ENCODE measurements at regions not wholly inside any gene's neighbourhood (a gene's known extent, or its start where the extent isn't known, plus 50 kb on each side); places are given as distances from the start of the nearest gene placed in this dataset.

- Mint-ChIP-seq H3K27me3 (peaks cover 40% of the 10 kb centered on the region), H3K36me3 (ENCODE audit: low read depth) (no peaks in the 10 kb centered on the region), H3K4me1 (ENCODE audit: low read depth) (peaks cover 9% of the 10 kb centered on the region), H3K27ac (no peak overlapping the region), H3K4me3 (no peak overlapping the region), H3K9me3 (no peaks in the 10 kb centered on the region)
- no peak for ATAC-seq (ENCODE audit: poor library complexity)
- Histone ChIP-seq H3K27ac (ENCODE audit: low read depth in 1 of 2, low read length in 2 of 2) (no peak overlapping the region), H3K9me3 (ENCODE audit: control insufficient read depth in 1 of 2, insufficient read depth in 1 of 2, low read length in 2 of 2) (no peaks in the 10 kb centered on the region), H3K4me3 (ENCODE audit: low read length) (no peak overlapping the region), H3K36me3 (ENCODE audit: insufficient read depth, low read length) (no peaks in the 10 kb centered on the region), H3K27me3 (ENCODE audit: control insufficient read depth in 1 of 2, insufficient read depth in 2 of 2, low read length in 2 of 2) (peaks cover 0 to 21% of the 10 kb centered on the region in 2 experiments), H3K4me1 (ENCODE audit: insufficient read depth, low read length) (peaks cover 5% of the 10 kb centered on the region)
- DNase-seq = no peak
- ChIA-PET POLR2A (no interaction called here), CTCF (interaction anchor here (0.7 kb wide), 1 partner anchor 99 kb away, joined by 4 read pairs; no protein-coding TSS in a partner anchor)
- intact Hi-C loops (cut with DNase I, micrococcal nuclease) = no loop called here
- no peak for TF ChIP-seq CTCF (IDR thresholded peaks at IDR 0.05)
These were observed 65.8 kb downstream of the BOD1L2 start for GRCh38 chr18:57212678-57213077.

- H3K36me3 ChIP-seq (ENCODE audit: insufficient read depth, low read length) = no peaks in the 10 kb centered on the region
- Mint-ChIP-seq H3K27me3 (peaks cover 19% of the 10 kb centered on the region), H3K9me3 (no peaks in the 10 kb centered on the region), H3K4me3 (no peak overlapping the region), H3K4me1 (ENCODE audit: low read depth) (peaks cover 2% of the 10 kb centered on the region), H3K27ac (no peak overlapping the region), H3K36me3 (ENCODE audit: low read depth) (no peaks in the 10 kb centered on the region)
- ChIA-PET CTCF (no interaction called here), POLR2A (no interaction called here)
- H3K27ac ChIP-seq (ENCODE audit: low read depth in 1 of 2, low read length in 2 of 2) = no peak overlapping the region
- no peak for DNase-seq
- peaks cover 0 to 16% of the 10 kb centered on the region in 2 experiments for H3K27me3 ChIP-seq (ENCODE audit: control insufficient read depth in 1 of 2, insufficient read depth in 2 of 2, low read length in 2 of 2)
- no peak overlapping the region for H3K4me3 ChIP-seq (ENCODE audit: low read length)
- H3K9me3 ChIP-seq (ENCODE audit: control insufficient read depth in 1 of 2, insufficient read depth in 1 of 2, low read length in 2 of 2) = no peaks in the 10 kb centered on the region
- no peak for ATAC-seq (ENCODE audit: poor library complexity)
- TF ChIP-seq CTCF (IDR thresholded peaks at IDR 0.05) = no peak
- intact Hi-C loops (cut with DNase I, micrococcal nuclease) = no loop called here
- H3K4me1 ChIP-seq (ENCODE audit: insufficient read depth, low read length) = peaks cover 4% of the 10 kb centered on the region
These were observed 68.1 kb downstream of the BOD1L2 start for GRCh38 chr18:57214976-57215375.

- Histone ChIP-seq H3K27me3 (ENCODE audit: control insufficient read depth in 1 of 2, insufficient read depth in 2 of 2, low read length in 2 of 2) (no peaks in the 10 kb centered on the region), H3K27ac (ENCODE audit: low read depth in 1 of 2, low read length in 2 of 2) (no peak overlapping the region), H3K9me3 (ENCODE audit: control insufficient read depth in 1 of 2, insufficient read depth in 1 of 2, low read length in 2 of 2) (no peaks in the 10 kb centered on the region), H3K36me3 (ENCODE audit: insufficient read depth, low read length) (no peaks in the 10 kb centered on the region), H3K4me1 (ENCODE audit: insufficient read depth, low read length) (no peaks in the 10 kb centered on the region), H3K4me3 (ENCODE audit: low read length) (no peak overlapping the region)
- no peak for ATAC-seq (ENCODE audit: poor library complexity)
- Mint-ChIP-seq H3K27ac (no peak overlapping the region), H3K36me3 (ENCODE audit: low read depth) (no peaks in the 10 kb centered on the region), H3K4me1 (ENCODE audit: low read depth) (no peaks in the 10 kb centered on the region), H3K4me3 (no peak overlapping the region), H3K27me3 (peaks cover 13% of the 10 kb centered on the region), H3K9me3 (no peaks in the 10 kb centered on the region)
- ChIA-PET CTCF (interaction anchor here (0.6 kb wide), 1 partner anchor 204 kb away, joined by 3 read pairs; no protein-coding TSS in a partner anchor), POLR2A (no interaction called here)
- intact Hi-C loops (cut with DNase I, micrococcal nuclease) = no loop called here
- TF ChIP-seq CTCF (IDR thresholded peaks at IDR 0.05) = no peak
- no peak for DNase-seq
These were observed 71.4 kb downstream of the BOD1L2 start for GRCh38 chr18:57218281-57218680.
